Activated CD4-positive, alpha-beta T cell treated with anti-CD3 and anti-CD28 coated beads, Interleukin-2, Interleukin-4, amounts not matched to agents 100 ng/mL and 50 ng/mL, durations not matched to agents 16 hours and 8 hours (primary cell): ENCODE measurements at regions not wholly inside any gene's neighbourhood (a gene's known extent, or its start where the extent isn't known, plus 50 kb on each side); places are given as distances from the start of the nearest gene placed in this dataset.
A peak's percentile ranks its signal among the peaks of the same experiment; 100 is the strongest.

Experiments used
- DNase-seq: peaks from one replicate; pipeline ENCODE4 v3.0.0-alpha.2; 2020; ENCODE audit warnings: low spot score

- DNase-seq, result no peak
Measured at GRCh38 chr3:29057326-29057725, 223.5 kb upstream of the RBMS3 start.

- no peak for DNase-seq
Measured at GRCh38 chr3:29064085-29064484, 216.8 kb upstream of the RBMS3 start.

- no peak for DNase-seq
Measured at GRCh38 chr3:29065211-29065785, 215.6 kb upstream of the RBMS3 start.

GRCh38 chr3:29067007-29067406 is 213.9 kb upstream of the RBMS3 start:
- DNase-seq, result no peak

GRCh38 chr3:29070959-29071634 is 209.8 kb upstream of the RBMS3 start:
- DNase-seq, result no peak

- DNase-seq, result no peak
Measured at GRCh38 chr3:29072611-29073010, 208.3 kb upstream of the RBMS3 start.

GRCh38 chr3:29077356-29077755 is 203.5 kb upstream of the RBMS3 start:
- no peak for DNase-seq

GRCh38 chr3:29079358-29079757 is 201.5 kb upstream of the RBMS3 start:
- no peak for DNase-seq

- DNase-seq, result no peak
Measured at GRCh38 chr3:29080967-29081366, 199.9 kb upstream of the RBMS3 start.

- DNase-seq, result no peak
Measured at GRCh38 chr3:29083081-29083480, 197.8 kb upstream of the RBMS3 start.

- DNase-seq, result no peak
Measured at GRCh38 chr3:29083676-29084075, 197.2 kb upstream of the RBMS3 start.

GRCh38 chr3:29088579-29088978 is 192.3 kb upstream of the RBMS3 start:
- DNase-seq, result no peak

- no peak for DNase-seq
Measured at GRCh38 chr3:29090912-29091597, 189.8 kb upstream of the RBMS3 start.

GRCh38 chr3:29091599-29092189 is 189.2 kb upstream of the RBMS3 start:
- no peak for DNase-seq

- DNase-seq, result no peak
Measured at GRCh38 chr3:29092348-29092747, 188.5 kb upstream of the RBMS3 start.

GRCh38 chr3:29099296-29099695 is 181.6 kb upstream of the RBMS3 start:
- DNase-seq, result no peak

GRCh38 chr3:29099775-29100174 is 181.1 kb upstream of the RBMS3 start:
- DNase-seq, result no peak

- no peak for DNase-seq
Measured at GRCh38 chr3:29100292-29100691, 180.6 kb upstream of the RBMS3 start.

- DNase-seq, result no peak
Measured at GRCh38 chr3:29128001-29128400, 152.9 kb upstream of the RBMS3 start.

- peak; percentile 9 for DNase-seq
Measured at GRCh38 chr3:29137601-29138000, 143.3 kb upstream of the RBMS3 start.

GRCh38 chr3:29138171-29138570 is 142.7 kb upstream of the RBMS3 start:
- DNase-seq, result no peak

- no peak for DNase-seq
Measured at GRCh38 chr3:29140666-29141065, 140.2 kb upstream of the RBMS3 start.
